Smooth muscle cell (in vitro differentiated cells): ENCODE measurements at regions not wholly inside any gene's neighbourhood (a gene's known extent, or its start where the extent isn't known, plus 50 kb on each side); places are given as distances from the start of the nearest gene placed in this dataset.
"Not testable (repeated sequence)": the region's sequence is repeated elsewhere in the genome, so short reads cannot be mapped to it uniquely, and the experiment has no call there.

Experiments used
- DNase-seq: peaks from one replicate; lab custom pipeline; 2025; ENCODE audit not compliant: unreplicated experiment; lab: John Stamatoyannopoulos, UW
- H2AFZ ChIP-seq: fragments of 200-600 bp; sonication (generic); 2 replicates; pipeline ENCODE4 v1.6.0; 2016; ENCODE audit warnings: antibody characterized with exemption, low read depth, mild to moderate bottlenecking
- H3F3A ChIP-seq: fragments of 200-600 bp; sonication (generic); 2 replicates; pipeline ENCODE4 v1.6.0; 2017; ENCODE audit warnings: antibody characterized with exemption, low read depth
- H3K27ac ChIP-seq: fragments of 200-600 bp; sonication (generic); 2 replicates; pipeline ENCODE4 v1.5.1; 2016; ENCODE audit warnings: low read depth, mild to moderate bottlenecking
- H3K27me3 ChIP-seq: fragments of 200-600 bp; sonication (generic); 2 replicates; pipeline ENCODE4 v1.6.1; 2016; ENCODE audit warnings: low read depth, mild to moderate bottlenecking
- H3K36me3 ChIP-seq: fragments of 200-600 bp; sonication (generic); 2 replicates; pipeline ENCODE4 v1.5.1; 2016; ENCODE audit warnings: low read depth
- H3K4me1 ChIP-seq: fragments of 200-600 bp; sonication (generic); 2 replicates; pipeline ENCODE4 v1.5.1; 2016; ENCODE audit warnings: low read depth
- H3K4me2 ChIP-seq: fragments of 200-600 bp; sonication (generic); 2 replicates; pipeline ENCODE4 v1.6.0; 2016; ENCODE audit warnings: mild to moderate bottlenecking
- H3K4me3 ChIP-seq: fragments of 200-600 bp; sonication (generic); 2 replicates; pipeline ENCODE4 v1.5.1; 2016; ENCODE audit warnings: mild to moderate bottlenecking
- H3K79me2 ChIP-seq: fragments of 200-600 bp; sonication (generic); 2 replicates; pipeline ENCODE4 v1.6.0; 2016; ENCODE audit warnings: low read depth, mild to moderate bottlenecking
- H3K9ac ChIP-seq: fragments of 200-600 bp; sonication (generic); 2 replicates; pipeline ENCODE4 v1.6.0; 2016; ENCODE audit warnings: low read depth
- H3K9me3 ChIP-seq: fragments of 200-600 bp; sonication (generic); replicated peaks from 2 replicates; pipeline ENCODE4 v1.5.1; 2016; ENCODE audit warnings: low read depth
- H4K20me1 ChIP-seq: fragments of 200-600 bp; sonication (generic); 2 replicates; pipeline ENCODE4 v1.6.0; 2016; ENCODE audit warnings: low read depth
- WGBS: methylation state at CpG from one replicate; pipeline ENCODE4 v1.1.7; 2016; ENCODE audit warnings: low lambda C conversion rate; 5-methylcytosine and 5-hydroxymethylcytosine counted together

GRCh38 chr2:89106369-89107019, 415.0 kb downstream of the RPIA start:
- H3K27me3 ChIP-seq, H2AFZ ChIP-seq, H3K4me1 ChIP-seq, H3K27ac ChIP-seq, H3K36me3 ChIP-seq, H3K4me2 ChIP-seq, H3F3A ChIP-seq, DNase-seq, H3K9ac ChIP-seq, H4K20me1 ChIP-seq, H3K9me3 ChIP-seq, H3K79me2 ChIP-seq, H3K4me3 ChIP-seq: not testable (repeated sequence)
- WGBS, result 63% methylated on average over 1 of the region's 3 CpGs

- not testable (repeated sequence) for H2AFZ ChIP-seq, H3K4me3 ChIP-seq, H3K4me2 ChIP-seq, DNase-seq, H4K20me1 ChIP-seq, H3F3A ChIP-seq, H3K27ac ChIP-seq, H3K79me2 ChIP-seq, H3K36me3 ChIP-seq, H3K4me1 ChIP-seq, H3K9me3 ChIP-seq, H3K9ac ChIP-seq, H3K27me3 ChIP-seq
- WGBS, result 19% methylated on average over 1 of the region's 1 CpG
These were observed 421.0 kb downstream of the RPIA start for GRCh38 chr2:89112434-89112833.

DNA sequence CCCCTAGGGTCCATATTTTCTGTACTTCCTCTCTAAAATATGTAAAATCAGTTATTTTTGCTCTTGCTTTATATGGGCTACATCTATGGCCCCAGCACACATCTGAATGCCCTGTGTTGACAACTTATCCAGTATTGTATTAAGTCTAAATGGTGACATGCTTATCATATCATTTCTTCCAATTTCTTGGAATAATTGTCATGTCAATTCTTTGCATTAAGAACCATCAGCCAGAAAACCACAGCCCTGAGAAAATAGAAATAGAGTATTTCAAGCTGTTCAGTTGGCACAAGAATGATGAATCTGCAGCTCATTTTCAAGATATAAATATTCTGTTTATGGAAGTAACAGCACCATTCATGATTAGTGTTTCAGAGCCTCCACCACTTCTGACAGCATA, 421.8 kb downstream of the RPIA start:
- H2AFZ ChIP-seq, H3K4me3 ChIP-seq, DNase-seq, H3K79me2 ChIP-seq, H3K9ac ChIP-seq, H3K27ac ChIP-seq, H3K27me3 ChIP-seq, H3K36me3 ChIP-seq, H4K20me1 ChIP-seq, H3F3A ChIP-seq, H3K4me1 ChIP-seq, H3K4me2 ChIP-seq, H3K9me3 ChIP-seq: not testable (repeated sequence)

- H3K27ac ChIP-seq, H3K4me1 ChIP-seq, H2AFZ ChIP-seq, H3K9me3 ChIP-seq, H3F3A ChIP-seq, H3K27me3 ChIP-seq, H3K4me2 ChIP-seq, H3K4me3 ChIP-seq, DNase-seq, H3K9ac ChIP-seq, H3K36me3 ChIP-seq, H4K20me1 ChIP-seq, H3K79me2 ChIP-seq: not testable (repeated sequence)
These were observed 438.0 kb downstream of the RPIA start for GRCh38 chr2:89129440-89129839.

GRCh38 chr2:89130665-89131308, 439.3 kb downstream of the RPIA start:
- H3F3A ChIP-seq, H4K20me1 ChIP-seq, H3K79me2 ChIP-seq, H3K4me3 ChIP-seq, H3K27ac ChIP-seq, H3K4me2 ChIP-seq, H3K4me1 ChIP-seq, H3K27me3 ChIP-seq, H2AFZ ChIP-seq, DNase-seq, H3K9me3 ChIP-seq, H3K36me3 ChIP-seq, H3K9ac ChIP-seq: not testable (repeated sequence)
- 72% methylated on average over 10 of the region's 10 CpGs for WGBS

GRCh38 chr2:89142959-89143358, 451.5 kb downstream of the RPIA start:
- not testable (repeated sequence) for DNase-seq, H3F3A ChIP-seq, H3K4me1 ChIP-seq, H3K79me2 ChIP-seq, H3K4me2 ChIP-seq, H3K27ac ChIP-seq, H3K9ac ChIP-seq, H3K4me3 ChIP-seq, H2AFZ ChIP-seq, H3K27me3 ChIP-seq, H4K20me1 ChIP-seq, H3K9me3 ChIP-seq, H3K36me3 ChIP-seq
- WGBS, result 72% methylated on average over 5 of the region's 5 CpGs

- not testable (repeated sequence) for H2AFZ ChIP-seq, H3K4me1 ChIP-seq, H3K27me3 ChIP-seq, H3K36me3 ChIP-seq, H3K4me2 ChIP-seq, H4K20me1 ChIP-seq, H3K9me3 ChIP-seq, H3K9ac ChIP-seq, H3K27ac ChIP-seq, H3K4me3 ChIP-seq, H3F3A ChIP-seq, H3K79me2 ChIP-seq, DNase-seq
- 67% methylated on average over 1 of the region's 1 CpG for WGBS
These were observed 453.9 kb downstream of the RPIA start for GRCh38 chr2:89145342-89145741.

DNA sequence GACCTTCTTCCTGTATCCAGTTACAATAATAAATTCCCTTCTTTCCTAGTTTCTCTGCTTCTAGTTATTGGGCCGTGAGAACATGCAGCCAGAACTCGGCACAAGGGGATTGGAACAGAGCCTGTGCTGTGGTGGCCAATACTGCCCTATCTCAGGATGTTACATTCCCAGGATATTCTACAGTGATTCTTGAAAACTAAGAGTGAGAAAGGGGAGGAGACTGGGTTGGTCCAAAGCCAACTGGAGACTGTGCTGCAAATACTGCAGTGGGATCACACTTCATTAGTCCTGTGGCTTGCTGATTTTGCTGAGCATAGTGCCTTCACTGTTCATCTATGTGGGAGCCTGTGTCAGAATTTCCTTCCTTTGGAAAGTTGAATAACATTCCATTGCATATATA, 456.8 kb downstream of the RPIA start:
- not testable (repeated sequence) for H3F3A ChIP-seq, H3K4me1 ChIP-seq, H3K36me3 ChIP-seq, H2AFZ ChIP-seq, H3K79me2 ChIP-seq, H3K27ac ChIP-seq, DNase-seq, H3K9me3 ChIP-seq, H3K9ac ChIP-seq, H3K4me2 ChIP-seq, H4K20me1 ChIP-seq, H3K27me3 ChIP-seq, H3K4me3 ChIP-seq
- 79% methylated on average over 2 of the region's 2 CpGs for WGBS

DNA sequence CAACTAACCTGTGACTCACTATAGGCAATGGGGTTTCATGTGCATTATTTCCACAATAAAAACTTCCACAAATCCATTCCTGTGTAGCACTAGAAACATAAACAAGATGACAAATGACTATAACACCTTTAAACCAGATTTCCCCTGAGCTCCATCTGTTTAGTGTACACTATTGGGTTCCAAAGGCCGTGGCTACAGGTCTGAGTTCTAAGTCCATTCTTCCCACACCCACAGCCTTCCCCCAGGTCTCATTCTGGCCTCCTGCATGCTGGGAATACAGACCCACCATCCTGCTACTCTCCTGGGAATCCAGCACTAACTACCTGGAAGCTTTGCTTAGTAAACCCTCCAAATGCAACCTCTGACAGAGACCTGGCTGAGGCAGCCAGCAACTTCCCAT, 460.2 kb downstream of the RPIA start:
- H3K36me3 ChIP-seq, H3F3A ChIP-seq, H3K4me3 ChIP-seq, H3K79me2 ChIP-seq, H3K27me3 ChIP-seq, H3K4me1 ChIP-seq, H3K27ac ChIP-seq, H3K4me2 ChIP-seq, H3K9ac ChIP-seq, DNase-seq, H2AFZ ChIP-seq, H3K9me3 ChIP-seq, H4K20me1 ChIP-seq: not testable (repeated sequence)
- 45% methylated on average over 1 of the region's 1 CpG for WGBS
